ENCODE measurements at regions not wholly inside any gene's neighbourhood (a gene's known extent, or its start where the extent isn't known, plus 50 kb on each side); places are given as distances from the start of the nearest gene placed in this dataset.

DNA sequence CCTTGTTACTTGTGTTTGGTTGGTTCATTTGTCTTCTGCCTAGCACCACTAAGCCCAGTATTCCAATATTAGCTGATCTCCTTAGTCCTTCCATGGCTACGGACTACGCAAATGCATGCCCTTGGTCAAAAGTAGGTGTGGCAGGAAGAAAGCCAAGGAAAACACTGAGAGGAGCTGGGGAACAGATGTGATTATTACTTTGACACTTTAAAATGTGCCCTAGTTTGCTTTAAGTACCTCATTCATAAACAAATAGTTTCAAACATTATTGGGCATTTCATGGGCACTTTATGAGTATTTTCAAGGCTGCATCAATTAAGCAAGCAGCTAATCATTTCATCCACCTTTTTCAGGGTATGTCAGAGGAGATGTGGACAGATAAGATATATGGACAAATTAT is 60.1 kb upstream of the HDDC2 start:
- TF ChIP-seq, protein P1, sequence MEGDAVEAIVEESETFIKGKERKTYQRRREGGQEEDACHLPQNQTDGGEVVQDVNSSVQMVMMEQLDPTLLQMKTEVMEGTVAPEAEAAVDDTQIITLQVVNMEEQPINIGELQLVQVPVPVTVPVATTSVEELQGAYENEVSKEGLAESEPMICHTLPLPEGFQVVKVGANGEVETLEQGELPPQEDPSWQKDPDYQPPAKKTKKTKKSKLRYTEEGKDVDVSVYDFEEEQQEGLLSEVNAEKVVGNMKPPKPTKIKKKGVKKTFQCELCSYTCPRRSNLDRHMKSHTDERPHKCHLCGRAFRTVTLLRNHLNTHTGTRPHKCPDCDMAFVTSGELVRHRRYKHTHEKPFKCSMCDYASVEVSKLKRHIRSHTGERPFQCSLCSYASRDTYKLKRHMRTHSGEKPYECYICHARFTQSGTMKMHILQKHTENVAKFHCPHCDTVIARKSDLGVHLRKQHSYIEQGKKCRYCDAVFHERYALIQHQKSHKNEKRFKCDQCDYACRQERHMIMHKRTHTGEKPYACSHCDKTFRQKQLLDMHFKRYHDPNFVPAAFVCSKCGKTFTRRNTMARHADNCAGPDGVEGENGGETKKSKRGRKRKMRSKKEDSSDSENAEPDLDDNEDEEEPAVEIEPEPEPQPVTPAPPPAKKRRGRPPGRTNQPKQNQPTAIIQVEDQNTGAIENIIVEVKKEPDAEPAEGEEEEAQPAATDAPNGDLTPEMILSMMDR (IDR thresholded peaks at IDR 0.05; ENCODE audit: insufficient read depth, low read length, poor library complexity, severe bottlenecking) = no peak
- no peak for TF ChIP-seq EZH2phosphoT487 (conservative IDR thresholded peaks at IDR 0.05; ENCODE audit: low read length)

Measured in SU-DHL-6 (cell line).